ENCODE measurements at regions not wholly inside any gene's neighbourhood (a gene's known extent, or its start where the extent isn't known, plus 50 kb on each side); places are given as distances from the start of the nearest gene placed in this dataset.
"Not testable (repeated sequence)": the region's sequence is repeated elsewhere in the genome, so short reads cannot be mapped to it uniquely, and the experiment has no call there.

- in situ Hi-C loops (cut with HindIII; ENCODE audit: low sequenced_read_pairs): no loop called here
- TF ChIP-seq, protein P1, sequence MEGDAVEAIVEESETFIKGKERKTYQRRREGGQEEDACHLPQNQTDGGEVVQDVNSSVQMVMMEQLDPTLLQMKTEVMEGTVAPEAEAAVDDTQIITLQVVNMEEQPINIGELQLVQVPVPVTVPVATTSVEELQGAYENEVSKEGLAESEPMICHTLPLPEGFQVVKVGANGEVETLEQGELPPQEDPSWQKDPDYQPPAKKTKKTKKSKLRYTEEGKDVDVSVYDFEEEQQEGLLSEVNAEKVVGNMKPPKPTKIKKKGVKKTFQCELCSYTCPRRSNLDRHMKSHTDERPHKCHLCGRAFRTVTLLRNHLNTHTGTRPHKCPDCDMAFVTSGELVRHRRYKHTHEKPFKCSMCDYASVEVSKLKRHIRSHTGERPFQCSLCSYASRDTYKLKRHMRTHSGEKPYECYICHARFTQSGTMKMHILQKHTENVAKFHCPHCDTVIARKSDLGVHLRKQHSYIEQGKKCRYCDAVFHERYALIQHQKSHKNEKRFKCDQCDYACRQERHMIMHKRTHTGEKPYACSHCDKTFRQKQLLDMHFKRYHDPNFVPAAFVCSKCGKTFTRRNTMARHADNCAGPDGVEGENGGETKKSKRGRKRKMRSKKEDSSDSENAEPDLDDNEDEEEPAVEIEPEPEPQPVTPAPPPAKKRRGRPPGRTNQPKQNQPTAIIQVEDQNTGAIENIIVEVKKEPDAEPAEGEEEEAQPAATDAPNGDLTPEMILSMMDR (IDR thresholded peaks at IDR 0.05; ENCODE audit: low read depth, low read length): no peak
- no peak overlapping the region for H3K4me3 ChIP-seq (ENCODE audit: low read depth, low read length)
- no peak for DNase-seq (ENCODE audit: low read depth, low spot score)
Observed at GRCh38 chr3:87756616-87757015, 302.2 kb downstream of the CGGBP1 start.

DNA sequence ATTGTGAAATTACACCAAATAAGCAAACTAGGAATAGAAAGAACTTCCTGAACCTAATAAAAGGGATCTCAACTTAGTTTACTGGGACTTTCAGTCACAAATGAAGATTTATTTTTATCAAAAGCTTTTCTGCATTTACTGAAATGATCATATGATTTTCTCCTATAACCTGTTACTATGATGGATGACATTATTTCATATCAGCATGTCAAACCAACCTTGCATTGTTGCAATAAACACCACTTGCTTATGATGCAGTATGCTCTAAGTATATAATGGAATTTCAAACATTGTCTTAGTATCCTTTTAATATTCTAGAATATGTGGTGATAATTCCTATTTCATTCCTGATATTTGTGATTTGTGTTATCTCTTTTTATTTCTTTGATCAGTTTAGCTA, 303.0 kb downstream of the CGGBP1 start:
- no peak for DNase-seq (ENCODE audit: low read depth, low spot score)
- no peak overlapping the region for H3K4me3 ChIP-seq (ENCODE audit: low read depth, low read length)
- TF ChIP-seq, protein P1 (IDR thresholded peaks at IDR 0.05; ENCODE audit: low read depth, low read length): no peak
- in situ Hi-C loops (cut with HindIII; ENCODE audit: low sequenced_read_pairs): no loop called here

DNA sequence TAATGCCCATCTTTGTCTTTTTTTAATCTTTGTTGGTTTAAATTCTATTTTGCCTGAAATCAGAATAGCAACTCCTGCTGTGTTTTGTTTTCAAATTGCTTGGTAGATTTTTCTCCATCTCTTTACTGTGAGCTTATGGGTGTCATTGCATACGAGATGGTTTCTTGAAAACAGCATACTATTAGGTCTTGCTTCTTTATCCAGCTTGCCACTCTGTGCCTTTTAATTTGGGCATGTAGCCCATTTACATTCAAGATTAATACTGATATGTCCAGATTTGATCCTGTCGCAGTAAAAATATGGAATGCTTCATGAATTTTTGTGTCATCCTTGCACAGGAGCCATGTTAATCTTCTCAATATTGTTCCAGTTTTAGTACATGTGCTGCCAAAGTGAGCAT, 316.6 kb downstream of the CGGBP1 start:
- in situ Hi-C loops (cut with HindIII; ENCODE audit: low sequenced_read_pairs): no loop called here
- DNase-seq (ENCODE audit: low read depth, low spot score): no peak
- TF ChIP-seq, protein P1 (IDR thresholded peaks at IDR 0.05; ENCODE audit: low read depth, low read length): no peak
- no peak overlapping the region for H3K4me3 ChIP-seq (ENCODE audit: low read depth, low read length)

GRCh38 chr3:87740894-87741293, 317.9 kb downstream of the CGGBP1 start:
- in situ Hi-C loops (cut with HindIII; ENCODE audit: low sequenced_read_pairs); DNase-seq (ENCODE audit: low read depth, low spot score); H3K4me3 ChIP-seq (ENCODE audit: low read depth, low read length): not testable (repeated sequence)

- DNase-seq (ENCODE audit: low read depth, low spot score); in situ Hi-C loops (cut with HindIII; ENCODE audit: low sequenced_read_pairs); H3K4me3 ChIP-seq (ENCODE audit: low read depth, low read length): not testable (repeated sequence)
Observed at GRCh38 chr3:87737817-87738216, 321.0 kb downstream of the CGGBP1 start.

GRCh38 chr3:87733671-87734367, 325.0 kb downstream of the CGGBP1 start:
- in situ Hi-C loops (cut with HindIII; ENCODE audit: low sequenced_read_pairs): no loop called here
- no peak for DNase-seq (ENCODE audit: low read depth, low spot score)
- H3K4me3 ChIP-seq (ENCODE audit: low read depth, low read length): no peak overlapping the region
- TF ChIP-seq, protein P1 (IDR thresholded peaks at IDR 0.05; ENCODE audit: low read depth, low read length): no peak

- TF ChIP-seq, protein P1 (IDR thresholded peaks at IDR 0.05; ENCODE audit: low read depth, low read length): no peak
- DNase-seq (ENCODE audit: low read depth, low spot score): no peak
- in situ Hi-C loops (cut with HindIII; ENCODE audit: low sequenced_read_pairs): no loop called here
- H3K4me3 ChIP-seq (ENCODE audit: low read depth, low read length): no peak overlapping the region
Observed at GRCh38 chr3:87732294-87732693, 326.5 kb downstream of the CGGBP1 start.

DNA sequence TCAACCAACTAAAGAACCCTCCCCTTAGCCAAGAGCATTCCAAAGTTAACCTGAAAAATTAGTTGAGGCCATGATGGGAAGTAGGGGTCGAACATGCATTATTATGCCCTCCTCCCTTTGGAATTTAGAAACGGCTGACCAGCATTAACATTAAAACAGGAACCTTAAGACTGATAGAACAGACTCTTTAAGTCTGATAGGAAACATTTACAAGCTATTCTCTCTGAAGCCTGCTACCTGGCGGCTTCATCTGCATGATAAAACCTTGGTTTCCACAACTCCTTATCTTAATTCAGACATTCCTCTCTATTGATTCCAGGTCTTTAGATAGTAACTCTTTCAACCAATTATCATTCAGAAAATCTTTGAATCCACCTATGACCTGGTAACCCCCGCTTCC, 331.0 kb downstream of the CGGBP1 start:
- TF ChIP-seq, protein P1 (IDR thresholded peaks at IDR 0.05; ENCODE audit: low read depth, low read length): no peak
- DNase-seq (ENCODE audit: low read depth, low spot score): no peak
- no peak overlapping the region for H3K4me3 ChIP-seq (ENCODE audit: low read depth, low read length)
- in situ Hi-C loops (cut with HindIII; ENCODE audit: low sequenced_read_pairs): no loop called here

All from astrocyte of the spinal cord (primary cell).